Right atrium auricular region (tissue), 2 donors: ENCODE measurements at regions not wholly inside any gene's neighbourhood (a gene's known extent, or its start where the extent isn't known, plus 50 kb on each side); places are given as distances from the start of the nearest gene placed in this dataset.
A peak's percentile ranks its signal among the peaks of the same experiment; 100 is the strongest.

ENCODE experiments used
- DNase-seq: peaks from one replicate; pipeline ENCODE4 v3.0.0-alpha.2; 2019; ENCODE audit warnings: low spot score
- H3K27ac ChIP-seq, 2 donors: fragments of 200-600 bp; sonication (generic); 1 replicate in 1 of 2; 2 replicates in 1 of 2; pipeline ENCODE4 v1.5.1; 2016 to 2019
- H3K27me3 ChIP-seq, 2 donors: fragments of 200-600 bp; sonication (generic); one replicate each; pipeline versions ENCODE4 v1.5.1 to v1.6.0; 2017 to 2019
- H3K36me3 ChIP-seq: fragments of 200-600 bp; sonication (generic); one replicate; pipeline ENCODE4 v1.5.1; 2016
- H3K4me1 ChIP-seq, 2 donors: fragments of 200-600 bp; sonication (generic); one replicate each; pipeline versions ENCODE4 v1.5.1 to v1.6.0; 2017 to 2019
- H3K4me3 ChIP-seq, 2 donors: fragments of 200-600 bp; sonication (generic); 1 replicate in 1 of 2; 2 replicates in 1 of 2; pipeline ENCODE4 v1.5.1; 2017 to 2019; ENCODE audit warnings: mild to moderate bottlenecking in 1 of 2, moderate library complexity in 1 of 2
- H3K9me3 ChIP-seq, 2 donors: fragments of 200-600 bp; sonication (generic); one replicate each; pipeline ENCODE4 v1.5.1; 2019
- CTCF ChIP-seq, 2 donors: fragments of 200-600 bp; sonication (generic); IDR thresholded peaks; one replicate each; pipeline ENCODE4 v1.5.1; 2019; ENCODE audit warnings: antibody characterized with exemption in 2 of 2

GRCh38 chr1:157292809-157293564 lies 154.8 kb upstream of the ETV3 start:
- TF ChIP-seq CTCF (IDR thresholded peaks at IDR 0.05): no peak
- no peaks in the 10 kb centered on the region for H3K27me3 ChIP-seq
- no peaks in the 10 kb centered on the region for H3K4me1 ChIP-seq
- no peak overlapping the region for H3K27ac ChIP-seq
- no peaks in the 10 kb centered on the region for H3K9me3 ChIP-seq
- DNase-seq: no peak
- H3K36me3 ChIP-seq: no peaks in the 10 kb centered on the region
- no peak overlapping the region for H3K4me3 ChIP-seq

GRCh38 chr1:157292302-157292701 lies 154.1 kb upstream of the ETV3 start:
- no peak for TF ChIP-seq CTCF (IDR thresholded peaks at IDR 0.05)
- no peaks in the 10 kb centered on the region for H3K4me1 ChIP-seq
- no peaks in the 10 kb centered on the region for H3K36me3 ChIP-seq
- no peaks in the 10 kb centered on the region for H3K27me3 ChIP-seq
- DNase-seq: peak; percentile 52
- no peaks in the 10 kb centered on the region for H3K9me3 ChIP-seq
- no peak overlapping the region for H3K4me3 ChIP-seq
- H3K27ac ChIP-seq: no peak overlapping the region

GRCh38 chr1:157291083-157291482 lies 152.9 kb upstream of the ETV3 start:
- no peaks in the 10 kb centered on the region for H3K4me1 ChIP-seq
- H3K27ac ChIP-seq: no peak overlapping the region
- H3K27me3 ChIP-seq: no peaks in the 10 kb centered on the region
- H3K4me3 ChIP-seq: no peak overlapping the region
- no peak for DNase-seq
- H3K36me3 ChIP-seq: no peaks in the 10 kb centered on the region
- no peaks in the 10 kb centered on the region for H3K9me3 ChIP-seq
- TF ChIP-seq CTCF (IDR thresholded peaks at IDR 0.05): no peak

- Histone ChIP-seq H3K4me3 (no peak overlapping the region), H3K27me3 (no peaks in the 10 kb centered on the region)
These were observed 151.4 kb upstream of the ETV3 start for GRCh38 chr1:157289424-157290105.

GRCh38 chr1:157288996-157289395 lies 150.8 kb upstream of the ETV3 start:
- H3K27ac ChIP-seq: no peak overlapping the region
- TF ChIP-seq CTCF (IDR thresholded peaks at IDR 0.05): no peak
- H3K4me3 ChIP-seq: no peak overlapping the region
- H3K27me3 ChIP-seq: no peaks in the 10 kb centered on the region
- no peak for DNase-seq
- H3K36me3 ChIP-seq: no peaks in the 10 kb centered on the region
- no peaks in the 10 kb centered on the region for H3K9me3 ChIP-seq
- no peaks in the 10 kb centered on the region for H3K4me1 ChIP-seq

More at GRCh38 chr1:157289424-157290105, 151.4 kb upstream of the ETV3 start:
- peak; percentile 36 for DNase-seq
- H3K4me1 ChIP-seq: no peaks in the 10 kb centered on the region
- H3K9me3 ChIP-seq: no peaks in the 10 kb centered on the region
- H3K27ac ChIP-seq: no peak overlapping the region
- no peak for TF ChIP-seq CTCF (IDR thresholded peaks at IDR 0.05)
- no peaks in the 10 kb centered on the region for H3K36me3 ChIP-seq
